Fibroblast of mammary gland (primary cell): ENCODE measurements at regions not wholly inside any gene's neighbourhood (a gene's known extent, or its start where the extent isn't known, plus 50 kb on each side); places are given as distances from the start of the nearest gene placed in this dataset.

Source experiments
- DNase-seq: peaks from one replicate; pipeline ENCODE4 v3.0.0-alpha.2; 2010; ENCODE audit warnings: low read depth
- H3K4me3 ChIP-seq: 2 replicates; pipeline ENCODE4 v1.5.1; 2011; ENCODE audit warnings: low read depth, mild to moderate bottlenecking, low read length, moderate library complexity; ENCODE audit not compliant: control insufficient read depth
- CTCF ChIP-seq: conservative IDR thresholded peaks from 2 replicates; pipeline ENCODE4 v1.5.1; 2011; ENCODE audit warnings: low read depth, low read length, inconsistent platforms; ENCODE audit not compliant: control insufficient read depth, insufficient read depth

GRCh38 chr2:236653863-236654262 is 84.2 kb downstream of the ACKR3 start:
- no peak for TF ChIP-seq CTCF
- no peak for DNase-seq
- H3K4me3 ChIP-seq, result no peak overlapping the region

- no peak for TF ChIP-seq CTCF
- no peak overlapping the region for H3K4me3 ChIP-seq
- no peak for DNase-seq
Measured at GRCh38 chr2:236654496-236654895, 84.9 kb downstream of the ACKR3 start.

GRCh38 chr2:236656166-236656565 is 86.5 kb downstream of the ACKR3 start:
- H3K4me3 ChIP-seq, result no peak overlapping the region
- no peak for TF ChIP-seq CTCF
- DNase-seq, result no peak

GRCh38 chr2:236656721-236657120 is 87.1 kb downstream of the ACKR3 start:
- H3K4me3 ChIP-seq, result no peak overlapping the region
- TF ChIP-seq CTCF, result no peak
- DNase-seq, result no peak

- H3K4me3 ChIP-seq, result no peak overlapping the region
- TF ChIP-seq CTCF, result no peak
- no peak for DNase-seq
Measured at GRCh38 chr2:236657215-236657614, 87.6 kb downstream of the ACKR3 start.

- DNase-seq, result no peak
- H3K4me3 ChIP-seq, result no peak overlapping the region
- no peak for TF ChIP-seq CTCF
Measured at GRCh38 chr2:236657801-236658200, 88.2 kb downstream of the ACKR3 start.
